GM20431 (cell line): ENCODE measurements at regions not wholly inside any gene's neighbourhood (a gene's known extent, or its start where the extent isn't known, plus 50 kb on each side); places are given as distances from the start of the nearest gene placed in this dataset.

Experiments
- in situ Hi-C: fragments of 300-500 bp; cut with MseI, MboI; formaldehyde crosslinking; loops from one replicate; pipeline ENCODE4 v1.15.0; 2020; ENCODE audit warnings: low sequenced_read_pairs; ENCODE audit not compliant: unreplicated experiment

DNA sequence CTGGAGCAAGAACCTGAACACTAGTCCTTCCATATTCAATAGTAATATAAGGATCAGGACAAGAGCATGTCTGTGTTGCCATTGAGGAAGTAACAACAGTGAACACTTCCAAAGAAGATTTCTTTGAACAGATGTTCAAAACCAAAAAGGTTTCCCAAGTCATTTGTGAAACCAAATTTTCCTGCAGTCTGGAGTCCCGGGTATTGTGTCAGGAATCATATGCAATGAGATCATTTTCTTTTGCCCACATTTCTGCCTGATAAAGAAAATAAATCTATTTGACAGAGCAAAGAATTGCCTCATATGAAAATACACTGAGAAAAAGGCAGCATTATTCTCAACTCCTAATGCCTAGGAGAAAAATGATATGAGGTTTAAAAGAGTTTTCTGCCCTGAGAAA lies 151.7 kb downstream of the SNX18 start:
- in situ Hi-C loops: no loop called here

DNA sequence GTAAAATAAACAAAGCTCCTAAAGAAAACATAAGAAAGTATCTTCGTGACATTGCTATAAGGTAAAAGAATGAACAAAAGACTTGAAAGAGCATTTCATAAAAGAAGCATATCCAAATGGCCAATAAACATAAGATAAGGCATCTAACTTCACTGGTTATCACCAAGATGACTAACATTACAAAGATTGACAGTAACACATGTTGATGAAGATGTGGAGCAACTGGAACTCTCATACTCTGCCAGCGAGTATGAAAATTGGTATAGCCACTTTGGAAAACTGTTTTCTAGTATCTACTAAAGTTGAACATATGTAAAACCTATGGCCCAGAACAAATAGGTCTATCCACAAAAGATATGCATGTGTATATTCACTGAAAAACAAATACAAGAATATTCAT lies 150.5 kb downstream of the SNX18 start:
- in situ Hi-C loops: no loop called here

GRCh38 chr5:54667136-54667535 lies 149.6 kb downstream of the SNX18 start:
- in situ Hi-C loops: no loop called here

GRCh38 chr5:54663866-54664265 lies 146.3 kb downstream of the SNX18 start:
- in situ Hi-C loops: no loop called here

GRCh38 chr5:54661111-54661510 lies 143.6 kb downstream of the SNX18 start:
- in situ Hi-C loops: no loop called here

- in situ Hi-C loops: no loop called here
These were observed 142.2 kb downstream of the SNX18 start for GRCh38 chr5:54659700-54660131.

DNA sequence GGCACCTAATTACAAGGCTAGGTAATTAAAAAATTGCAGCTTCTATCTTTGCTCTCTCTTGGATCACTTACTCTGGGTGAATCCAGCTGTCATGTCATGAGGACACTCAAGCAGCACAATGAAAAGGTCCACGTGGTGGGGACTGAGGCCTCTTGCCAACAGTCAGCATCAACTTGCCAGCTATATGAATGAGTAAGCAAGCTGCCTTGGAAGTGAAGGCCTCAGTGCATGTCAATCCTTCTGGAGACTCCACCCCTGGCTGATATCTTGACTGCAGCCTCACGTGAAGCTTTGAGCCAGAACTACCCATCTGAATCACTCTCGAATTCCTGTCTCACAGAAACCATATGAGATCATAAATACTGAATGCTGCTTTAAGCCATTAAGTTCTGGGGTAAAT lies 140.5 kb downstream of the SNX18 start:
- in situ Hi-C loops: no loop called here

DNA sequence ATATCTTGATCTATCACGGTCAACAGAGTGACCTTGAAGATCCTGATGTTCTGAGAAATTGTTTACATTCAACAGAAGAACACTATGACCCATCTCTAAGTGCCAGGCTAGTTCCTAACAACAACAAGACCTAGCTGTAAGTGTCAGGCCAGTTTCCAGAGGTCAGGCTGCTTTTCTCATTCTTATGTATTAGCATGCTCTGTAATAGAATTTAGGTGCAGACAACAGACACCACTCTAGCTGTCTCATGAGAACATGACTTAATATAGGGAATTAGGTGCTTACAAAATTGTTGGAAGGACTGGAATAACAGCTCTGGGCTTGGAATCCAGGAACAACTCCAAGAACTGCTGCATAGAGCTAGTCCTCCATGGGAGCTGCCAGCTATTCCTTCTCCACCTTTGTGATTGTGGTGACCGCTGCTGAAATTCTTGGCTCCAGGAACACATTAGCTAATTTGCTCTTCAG lies 138.7 kb downstream of the SNX18 start:
- in situ Hi-C loops: no loop called here

- in situ Hi-C loops: no loop called here
These were observed 138.2 kb downstream of the SNX18 start for GRCh38 chr5:54655761-54656160.

DNA sequence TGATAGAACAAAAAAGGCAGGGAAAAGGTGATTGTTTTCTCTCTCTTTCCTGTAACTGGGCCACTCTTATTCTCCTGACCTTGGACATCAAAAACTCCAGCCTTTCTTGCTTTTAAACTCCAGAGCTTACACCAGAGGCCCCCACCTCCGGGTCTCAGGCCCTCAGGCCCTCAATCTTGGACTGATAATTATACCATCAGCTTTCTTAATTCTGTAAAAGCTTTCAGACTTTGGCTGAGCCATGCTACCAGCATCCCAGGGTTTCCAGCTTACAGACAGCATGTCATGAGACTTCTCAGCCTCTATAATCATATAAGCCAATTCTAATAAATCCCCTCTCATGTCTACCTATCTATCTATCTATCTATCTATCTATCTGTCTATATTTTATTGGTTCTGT lies 137.7 kb downstream of the SNX18 start:
- in situ Hi-C loops: no loop called here

DNA sequence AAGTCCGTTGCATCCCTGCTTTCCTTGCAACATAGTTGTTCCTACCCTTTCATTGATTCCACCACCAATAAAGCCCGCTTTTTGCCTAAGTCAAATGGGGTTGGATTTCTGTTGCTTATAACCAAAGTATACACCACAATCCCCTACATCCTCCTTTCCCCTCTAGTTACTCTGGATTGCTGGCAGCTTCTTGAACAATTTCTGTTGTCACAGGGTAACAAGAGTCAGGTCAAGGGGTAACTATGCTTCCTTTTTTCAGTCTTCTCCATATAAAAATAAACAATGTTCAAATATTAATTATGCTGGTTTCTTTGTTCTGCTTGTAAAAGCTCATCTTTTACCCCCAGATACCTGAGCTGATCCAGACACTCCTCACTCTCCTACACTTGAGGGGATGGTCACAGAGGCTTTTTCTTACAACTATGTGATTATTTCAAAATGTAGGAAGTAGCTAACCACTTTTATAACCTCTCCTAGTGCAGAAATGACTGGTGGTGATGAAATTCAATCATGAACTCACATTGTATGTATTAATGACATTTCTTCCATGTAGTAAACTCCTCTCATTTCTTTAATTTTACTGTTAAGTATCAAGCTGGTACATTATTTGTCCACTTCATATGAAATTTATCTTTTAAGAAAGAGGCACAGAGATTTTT lies 136.5 kb downstream of the SNX18 start:
- in situ Hi-C loops: no loop called here

GRCh38 chr5:54651482-54652076 lies 134.0 kb downstream of the SNX18 start:
- in situ Hi-C loops: no loop called here

- in situ Hi-C loops: no loop called here
These were observed 131.5 kb downstream of the SNX18 start for GRCh38 chr5:54649041-54649504.

- in situ Hi-C loops: no loop called here
These were observed 129.0 kb downstream of the SNX18 start for GRCh38 chr5:54646356-54647101.

GRCh38 chr5:54645882-54646355 lies 128.4 kb downstream of the SNX18 start:
- in situ Hi-C loops: no loop called here

DNA sequence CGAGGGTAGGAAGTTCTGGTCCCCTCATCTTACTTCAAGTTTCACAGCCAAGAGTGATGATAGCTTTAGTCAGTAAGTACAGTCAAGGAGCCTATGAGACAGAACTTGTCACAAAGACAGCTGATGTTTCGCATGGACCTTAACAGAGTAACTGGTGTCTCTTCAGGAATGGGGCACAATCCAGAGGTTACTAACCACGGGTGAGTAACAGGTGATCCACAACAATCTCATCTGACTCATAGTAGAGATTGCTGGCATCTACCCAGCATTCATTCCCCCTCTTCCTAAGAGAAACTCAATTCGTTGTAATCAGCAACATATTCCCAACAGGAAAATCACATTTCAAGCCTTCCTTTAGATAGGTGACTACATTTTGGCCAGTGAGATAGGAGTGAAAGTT lies 126.7 kb downstream of the SNX18 start:
- in situ Hi-C loops: no loop called here

- in situ Hi-C loops: no loop called here
These were observed 126.1 kb downstream of the SNX18 start for GRCh38 chr5:54643685-54644106.

GRCh38 chr5:54639621-54640020 lies 122.1 kb downstream of the SNX18 start:
- in situ Hi-C loops: no loop called here

- in situ Hi-C loops: no loop called here
These were observed 120.5 kb downstream of the SNX18 start for GRCh38 chr5:54638106-54638505.

GRCh38 chr5:54637654-54638053 lies 120.1 kb downstream of the SNX18 start:
- in situ Hi-C loops: no loop called here

GRCh38 chr5:54634089-54634488 lies 116.5 kb downstream of the SNX18 start:
- in situ Hi-C loops: no loop called here
